K562 (cell line): ENCODE measurements at regions not wholly inside any gene's neighbourhood (a gene's known extent, or its start where the extent isn't known, plus 50 kb on each side); places are given as distances from the start of the nearest gene placed in this dataset.

Experiments
- ATAC-seq: fragments of 200-7000 bp; cut with Tn5 transposase; 3 replicates; pipeline ENCODE4 v1.9.1; 2020; ENCODE audit warnings: moderate library complexity
- BruUV-seq: library from RNA; stranded (reverse); fragments of 400-500 nt; replicated peaks from 2 replicates; lab custom pipeline; 2021; lab: Mats Ljungman, UMichigan
- CTCF ChIA-PET: fragments of 300-600 bp; formaldehyde crosslinking; extraction: SDS; loops from one replicate; lab custom pipeline; 2021; ENCODE audit warnings: low intra/inter-chr PET ratio; lab: Yijun Ruan, JAX
- POLR2A ChIA-PET: fragments of 300-600, 350-650 bp; sonication (Branson Sonifier 250); formaldehyde crosslinking; extraction: SDS; loops from one replicate; lab custom pipeline; 2021; ENCODE audit warnings: antibody characterized with exemption, inconsistent platforms; lab: Yijun Ruan, JAX
- DNase-seq, 4 experiments: peaks; one replicate each; pipeline versions ENCODE4 v3.0.0 to v3.0.0-alpha.2; 2011 to 2018; ENCODE audit warnings: low spot score in 3 of 4, mixed read lengths in 3 of 4; ENCODE audit errors: extremely low read depth in 1 of 4
- FAIRE-seq: peaks from 2 replicates; lab custom pipeline; 2011; peaks lifted over from hg19 to GRCh38; lab: Jason Lieb, UNC
- H2AFZ ChIP-seq: 2 replicates; pipeline ENCODE4 v1.6.0; 2011; ENCODE audit warnings: low read depth, low read length, control low read depth, inconsistent platforms
- H3K27ac ChIP-seq: fragments of 200-600 bp; 3 replicates; pipeline ENCODE4 v1.8.0; 2011; ENCODE audit warnings: low read depth, mild to moderate bottlenecking, control low read depth, inconsistent platforms, low read length, moderate library complexity, mixed read lengths; ENCODE audit errors: extremely low read depth
- H3K27me3 ChIP-seq, 2 experiments: fragments of 300-600 bp in 1 of 2; 2 replicates in 1 of 2; 3 replicates in 1 of 2; pipeline versions ENCODE4 v1.6.0 to v1.8.0; 2011; ENCODE audit warnings: inconsistent platforms in 2 of 2, low read length in 2 of 2, mild to moderate bottlenecking in 1 of 2, mixed read lengths in 1 of 2, moderate library complexity in 1 of 2; ENCODE audit not compliant: control insufficient read depth in 2 of 2, insufficient read depth in 2 of 2
- H3K36me3 ChIP-seq: fragments of 300-600 bp; 3 replicates; pipeline ENCODE4 v1.8.0; 2011; ENCODE audit warnings: mild to moderate bottlenecking, low read length, inconsistent platforms; ENCODE audit not compliant: control insufficient read depth, insufficient read depth
- H3K4me1 ChIP-seq, 2 experiments: fragments of 200-600 bp in 1 of 2; replicated peaks in 1 of 2; 2 replicates in 1 of 2; 3 replicates in 1 of 2; pipeline versions ENCODE4 v1.5.1 to v1.8.0; 2011; ENCODE audit warnings: inconsistent platforms in 2 of 2, low read length in 2 of 2, mild to moderate bottlenecking in 1 of 2, mixed read lengths in 1 of 2, moderate library complexity in 1 of 2; ENCODE audit not compliant: control insufficient read depth in 2 of 2, insufficient read depth in 2 of 2
- H3K4me2 ChIP-seq: 2 replicates; pipeline ENCODE4 v1.6.1; 2011; ENCODE audit warnings: low read length, control low read depth, inconsistent platforms, mixed read lengths; ENCODE audit not compliant: insufficient read depth
- H3K4me3 ChIP-seq: fragments of 200-600 bp; sonication (generic), shearing (Covaris generic); 2 replicates; pipeline ENCODE4 v1.5.1; 2016; ENCODE audit warnings: control low read depth, inconsistent platforms
- H3K79me2 ChIP-seq: fragments of 200-600 bp; 3 replicates; pipeline ENCODE4 v1.8.0; 2011; ENCODE audit warnings: low read length, inconsistent platforms; ENCODE audit not compliant: control insufficient read depth, insufficient read depth
- H3K9ac ChIP-seq, 2 experiments: 2 replicates each; pipeline versions ENCODE4 v1.6.0 to v1.6.1; 2011; ENCODE audit warnings: low read depth in 2 of 2, low read length in 2 of 2, control low read depth in 1 of 2, inconsistent platforms in 1 of 2, mild to moderate bottlenecking in 1 of 2, mixed read lengths in 1 of 2; ENCODE audit not compliant: insufficient read depth in 1 of 2
- H3K9me1 ChIP-seq: one replicate; pipeline ENCODE4 v1.6.0; 2011; ENCODE audit warnings: inconsistent platforms, mild to moderate bottlenecking, low read length, moderate library complexity; ENCODE audit not compliant: control insufficient read depth, insufficient read depth
- H3K9me3 ChIP-seq: replicated peaks from 2 replicates; pipeline ENCODE4 v1.5.1; 2011; ENCODE audit warnings: low read depth, low read length, inconsistent platforms; ENCODE audit not compliant: control insufficient read depth, insufficient read depth
- H4K20me1 ChIP-seq: replicated peaks from 2 replicates; pipeline ENCODE4 v1.6.1; 2011; ENCODE audit warnings: low read length, inconsistent platforms, mixed read lengths; ENCODE audit not compliant: control insufficient read depth, insufficient read depth
- HDAC8 ChIP-seq: fragments of 450-650 bp; IDR thresholded peaks from 2 replicates; pipeline ENCODE4 v1.6.1; 2016; ENCODE audit warnings: mild to moderate bottlenecking, missing genetic modification characterization, moderate library complexity, missing compliant biosample characterization
- KDM2B ChIP-seq: fragments of 250-450 bp; sonication (Bioruptor Pico); IDR thresholded peaks from 2 replicates; pipeline ENCODE4 v1.8.0; 2021; ENCODE audit warnings: mild to moderate bottlenecking, moderate library complexity
- KLF1 ChIP-seq: fragments of 450-650 bp; IDR thresholded peaks from 2 replicates; pipeline ENCODE4 v1.6.1; 2016; ENCODE audit warnings: missing genetic modification characterization, missing compliant biosample characterization
- MEIS2 ChIP-seq: fragments of 450-650 bp; IDR thresholded peaks from 2 replicates; pipeline ENCODE4 v1.6.1; 2014; ENCODE audit warnings: mild to moderate bottlenecking; ENCODE audit not compliant: partially characterized antibody
- WGBS: fragments of 100-300 bp; shearing (Covaris generic); methylation state at CpG from one replicate; pipeline ENCODE4 v1.1.6; 2016; ENCODE audit warnings: low coverage, mixed read lengths; ENCODE audit not compliant: insufficient coverage; ENCODE audit errors: missing lambda C conversion rate; 5-methylcytosine and 5-hydroxymethylcytosine counted together
- in situ Hi-C: fragments of 300-500 bp; cut with MboI; formaldehyde crosslinking; loops from 4 replicates; pipeline ENCODE4 v1.15.0; 2018; ENCODE audit warnings: inconsistent platforms, mixed read lengths
- intact Hi-C: fragments of 100-400 bp; cut with micrococcal nuclease; formaldehyde crosslinking; loops from 2 replicates; pipeline ENCODE4 v1.14.2; 2022
- TF ChIP-seq, protein P1 (sequence below): fragments of 450-650 bp; IDR thresholded peaks from one replicate; pipeline ENCODE4 v1.6.1; 2018; ENCODE audit warnings: mild to moderate bottlenecking, moderate library complexity; ENCODE audit not compliant: partially characterized antibody
- TF ChIP-seq, protein P2 (sequence below): fragments of 250-450 bp; sonication (Bioruptor Pico); IDR thresholded peaks from 2 replicates; pipeline ENCODE4 v1.4.0; 2020; ENCODE audit warnings: mild to moderate bottlenecking

DNA sequence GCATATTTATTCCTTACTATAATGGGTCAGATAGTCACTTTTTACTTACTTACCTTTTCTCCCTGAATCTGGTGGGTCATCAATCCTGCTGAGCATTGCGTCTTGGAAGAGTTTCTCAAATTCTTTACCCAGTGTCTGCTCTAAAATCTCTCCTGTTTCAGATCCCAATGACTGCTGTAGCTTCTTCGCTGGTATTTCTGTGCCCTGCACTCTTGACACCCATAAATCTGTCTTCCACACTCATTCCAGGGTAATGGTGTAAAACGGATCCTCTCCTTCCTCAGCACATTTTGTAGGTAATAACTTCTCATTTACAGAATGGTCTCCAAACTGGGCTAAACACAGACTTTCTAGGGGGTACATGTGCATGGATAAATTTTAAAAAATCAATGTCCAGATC, 407.4 kb downstream of the DMAC1 start:
- no TSS peak for BruUV-seq
- Histone ChIP-seq H3K4me2 (no peak overlapping the region), H4K20me1 (no peaks in the 10 kb centered on the region), H3K4me3 (no peak overlapping the region), H2AFZ (no peak overlapping the region), H3K36me3 (no peaks in the 10 kb centered on the region)
- CTCF ChIA-PET: no interaction called here
- no peak for FAIRE-seq
- intact Hi-C loops: no loop called here
- in situ Hi-C loops: no loop called here
- TF ChIP-seq HDAC8: no peak
- TF ChIP-seq KDM2B (CRISPR knock-in tag): no peak
- TF ChIP-seq, protein P1, sequence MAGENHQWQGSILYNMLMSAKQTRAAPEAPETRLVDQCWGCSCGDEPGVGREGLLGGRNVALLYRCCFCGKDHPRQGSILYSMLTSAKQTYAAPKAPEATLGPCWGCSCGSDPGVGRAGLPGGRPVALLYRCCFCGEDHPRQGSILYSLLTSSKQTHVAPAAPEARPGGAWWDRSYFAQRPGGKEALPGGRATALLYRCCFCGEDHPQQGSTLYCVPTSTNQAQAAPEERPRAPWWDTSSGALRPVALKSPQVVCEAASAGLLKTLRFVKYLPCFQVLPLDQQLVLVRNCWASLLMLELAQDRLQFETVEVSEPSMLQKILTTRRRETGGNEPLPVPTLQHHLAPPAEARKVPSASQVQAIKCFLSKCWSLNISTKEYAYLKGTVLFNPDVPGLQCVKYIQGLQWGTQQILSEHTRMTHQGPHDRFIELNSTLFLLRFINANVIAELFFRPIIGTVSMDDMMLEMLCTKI: no peak
- TF ChIP-seq MEIS2: no peak
- TF ChIP-seq, protein P2, sequence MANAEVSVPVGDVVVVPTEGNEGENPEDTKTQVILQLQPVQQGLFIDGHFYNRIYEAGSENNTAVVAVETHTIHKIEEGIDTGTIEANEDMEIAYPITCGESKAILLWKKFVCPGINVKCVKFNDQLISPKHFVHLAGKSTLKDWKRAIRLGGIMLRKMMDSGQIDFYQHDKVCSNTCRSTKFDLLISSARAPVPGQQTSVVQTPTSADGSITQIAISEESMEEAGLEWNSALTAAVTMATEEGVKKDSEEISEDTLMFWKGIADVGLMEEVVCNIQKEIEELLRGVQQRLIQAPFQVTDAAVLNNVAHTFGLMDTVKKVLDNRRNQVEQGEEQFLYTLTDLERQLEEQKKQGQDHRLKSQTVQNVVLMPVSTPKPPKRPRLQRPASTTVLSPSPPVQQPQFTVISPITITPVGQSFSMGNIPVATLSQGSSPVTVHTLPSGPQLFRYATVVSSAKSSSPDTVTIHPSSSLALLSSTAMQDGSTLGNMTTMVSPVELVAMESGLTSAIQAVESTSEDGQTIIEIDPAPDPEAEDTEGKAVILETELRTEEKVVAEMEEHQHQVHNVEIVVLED (CRISPR knock-in tag): no peak
- TF ChIP-seq KLF1 (tag): no peak
- TF ChIP-seq, all 486 proteins: peak for 0
- POLR2A ChIA-PET: no interaction called here
- Histone ChIP-seq H3K27ac (no peak overlapping the region), H3K9me3 (no peaks in the 10 kb centered on the region), H3K9ac (no peak overlapping the region), H3K79me2 (no peaks in the 10 kb centered on the region), H3K9me1 (no peaks in the 10 kb centered on the region), H3K4me1 (no peaks in the 10 kb centered on the region), H3K27me3 (no peaks in the 10 kb centered on the region)
- ATAC-seq: no peak
- DNase-seq: no peak
- 0% methylated on average over 3 of the region's 3 CpGs for WGBS
